ENCODE measurements at regions not wholly inside any gene's neighbourhood (a gene's known extent, or its start where the extent isn't known, plus 50 kb on each side); places are given as distances from the start of the nearest gene placed in this dataset.

DNA sequence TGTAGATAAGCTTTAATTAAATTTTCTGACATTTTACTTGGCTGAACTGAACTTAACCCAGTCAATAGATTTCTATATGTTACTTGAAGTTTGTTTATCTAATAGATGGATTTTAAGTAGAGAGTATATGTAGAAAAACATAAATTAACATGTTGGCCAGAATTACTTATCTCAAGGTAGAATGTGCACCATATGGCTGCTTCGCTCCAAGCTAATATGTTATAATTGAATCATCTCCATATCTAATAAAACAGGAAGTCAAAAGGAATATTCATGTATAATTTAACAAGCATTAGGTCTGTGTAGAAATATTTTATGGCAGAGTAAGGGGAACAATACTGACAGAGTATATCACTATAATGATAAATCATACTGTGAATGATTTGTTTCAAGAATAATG is 650.7 kb upstream of the ALCAM start:
- ATAC-seq (no peak), DNase-seq (no peak)
- Histone ChIP-seq H3K4me3 (ENCODE audit: low read length) (no peak overlapping the region), H3K4me1 (ENCODE audit: control insufficient read depth, insufficient read depth, low read length) (no peaks in the 10 kb centered on the region), H3K27ac (ENCODE audit: low read length) (no peak overlapping the region), H3K27me3 (ENCODE audit: control insufficient read depth, insufficient read depth, low read length) (no peaks in the 10 kb centered on the region), H3K9me3 (ENCODE audit: control insufficient read depth, insufficient read depth, low read length) (no peaks in the 10 kb centered on the region), H3K36me3 (ENCODE audit: control insufficient read depth, insufficient read depth, low read length) (no peaks in the 10 kb centered on the region)
- no peaks in the 10 kb centered on the region for H3K36me3 Mint-ChIP-seq
- H3K27me3 Mint-ChIP-seq (ENCODE audit: low read depth in 2 of 2) = no peaks in the 10 kb centered on the region
- no peaks in the 10 kb centered on the region for H3K4me1 Mint-ChIP-seq
- intact Hi-C loops (cut with micrococcal nuclease) = no loop called here
- H3K9me3 Mint-ChIP-seq = peaks cover 10% of the 10 kb centered on the region in 2 donors
- no peak overlapping the region for H3K4me3 Mint-ChIP-seq
- no CpG with 5 or more reads among the region's 1 CpG for WGBS (ENCODE audit: insufficient coverage)
- H3K27ac Mint-ChIP-seq = no peak overlapping the region
- TF ChIP-seq, protein P1, sequence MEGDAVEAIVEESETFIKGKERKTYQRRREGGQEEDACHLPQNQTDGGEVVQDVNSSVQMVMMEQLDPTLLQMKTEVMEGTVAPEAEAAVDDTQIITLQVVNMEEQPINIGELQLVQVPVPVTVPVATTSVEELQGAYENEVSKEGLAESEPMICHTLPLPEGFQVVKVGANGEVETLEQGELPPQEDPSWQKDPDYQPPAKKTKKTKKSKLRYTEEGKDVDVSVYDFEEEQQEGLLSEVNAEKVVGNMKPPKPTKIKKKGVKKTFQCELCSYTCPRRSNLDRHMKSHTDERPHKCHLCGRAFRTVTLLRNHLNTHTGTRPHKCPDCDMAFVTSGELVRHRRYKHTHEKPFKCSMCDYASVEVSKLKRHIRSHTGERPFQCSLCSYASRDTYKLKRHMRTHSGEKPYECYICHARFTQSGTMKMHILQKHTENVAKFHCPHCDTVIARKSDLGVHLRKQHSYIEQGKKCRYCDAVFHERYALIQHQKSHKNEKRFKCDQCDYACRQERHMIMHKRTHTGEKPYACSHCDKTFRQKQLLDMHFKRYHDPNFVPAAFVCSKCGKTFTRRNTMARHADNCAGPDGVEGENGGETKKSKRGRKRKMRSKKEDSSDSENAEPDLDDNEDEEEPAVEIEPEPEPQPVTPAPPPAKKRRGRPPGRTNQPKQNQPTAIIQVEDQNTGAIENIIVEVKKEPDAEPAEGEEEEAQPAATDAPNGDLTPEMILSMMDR (IDR thresholded peaks at IDR 0.05) = no peak

DNA sequence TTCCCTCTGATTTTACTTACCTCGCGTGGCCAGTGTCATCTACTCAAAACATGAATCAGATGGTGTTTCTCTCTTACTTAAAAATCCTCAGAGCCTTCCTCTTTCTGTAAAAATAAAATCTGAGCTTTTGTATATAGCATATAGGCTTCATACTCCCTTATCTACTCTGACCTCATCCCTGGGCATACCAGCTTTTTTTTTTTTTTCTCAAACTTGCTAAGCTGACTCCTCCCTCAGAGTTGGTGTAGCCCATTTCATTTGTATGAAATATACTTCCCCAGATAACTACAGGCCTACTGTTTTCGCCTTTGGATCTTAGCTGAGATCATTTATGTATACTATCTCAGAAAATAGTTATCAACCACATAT is 648.9 kb upstream of the ALCAM start:
- Mint-ChIP-seq H3K27me3 (ENCODE audit: low read depth in 2 of 2) (no peaks in the 10 kb centered on the region), H3K27ac (no peak overlapping the region), H3K4me3 (no peak overlapping the region), H3K9me3 (peaks cover 8 to 16% of the 10 kb centered on the region in 2 donors), H3K36me3 (no peaks in the 10 kb centered on the region), H3K4me1 (no peaks in the 10 kb centered on the region)
- 61% methylated on average over 3 of the region's 3 CpGs for WGBS (ENCODE audit: insufficient coverage)
- H3K4me3 ChIP-seq (ENCODE audit: low read length) = no peak overlapping the region
- H3K27ac ChIP-seq (ENCODE audit: low read length) = peak overlapping the region; percentile 48
- intact Hi-C loops (cut with micrococcal nuclease) = no loop called here
- ATAC-seq (no peak), DNase-seq (no peak)
- no peaks in the 10 kb centered on the region for H3K9me3 ChIP-seq (ENCODE audit: control insufficient read depth, insufficient read depth, low read length)
- TF ChIP-seq, protein P1 (IDR thresholded peaks at IDR 0.05) = no peak
- no peaks in the 10 kb centered on the region for H3K36me3 ChIP-seq (ENCODE audit: control insufficient read depth, insufficient read depth, low read length)
- H3K27me3 ChIP-seq (ENCODE audit: control insufficient read depth, insufficient read depth, low read length) = no peaks in the 10 kb centered on the region
- no peaks in the 10 kb centered on the region for H3K4me1 ChIP-seq (ENCODE audit: control insufficient read depth, insufficient read depth, low read length)

DNA sequence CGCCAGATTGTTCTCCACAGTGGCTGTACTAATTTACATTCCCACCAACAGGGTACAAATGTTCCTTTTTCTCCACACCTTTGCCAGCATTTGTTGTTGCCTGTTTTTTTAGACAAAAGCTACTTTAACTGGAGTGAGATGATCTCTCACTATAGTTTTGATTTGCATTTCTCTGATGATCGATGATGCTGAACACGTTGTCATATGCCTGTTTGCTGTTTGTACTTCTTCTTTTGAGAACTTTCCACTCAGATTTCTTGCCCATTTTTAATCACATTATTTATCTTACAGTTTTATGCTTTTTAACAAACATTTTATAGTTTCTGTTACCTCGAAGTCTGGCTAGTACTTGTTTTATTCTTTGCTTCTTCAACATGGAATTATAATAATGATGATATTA is 643.7 kb upstream of the ALCAM start:
- Mint-ChIP-seq H3K27ac (no peak overlapping the region), H3K36me3 (no peaks in the 10 kb centered on the region), H3K4me3 (no peak overlapping the region), H3K27me3 (ENCODE audit: low read depth in 2 of 2) (no peaks in the 10 kb centered on the region), H3K9me3 (peaks cover 1 to 8% of the 10 kb centered on the region in 2 donors), H3K4me1 (no peaks in the 10 kb centered on the region)
- Histone ChIP-seq H3K4me1 (ENCODE audit: control insufficient read depth, insufficient read depth, low read length) (no peaks in the 10 kb centered on the region), H3K36me3 (ENCODE audit: control insufficient read depth, insufficient read depth, low read length) (no peaks in the 10 kb centered on the region), H3K9me3 (ENCODE audit: control insufficient read depth, insufficient read depth, low read length) (no peaks in the 10 kb centered on the region), H3K4me3 (ENCODE audit: low read length) (no peak overlapping the region), H3K27ac (ENCODE audit: low read length) (no peak overlapping the region), H3K27me3 (ENCODE audit: control insufficient read depth, insufficient read depth, low read length) (no peaks in the 10 kb centered on the region)
- DNase-seq = no peak
- TF ChIP-seq, protein P1 (IDR thresholded peaks at IDR 0.05) = no peak
- ATAC-seq = no peak
- intact Hi-C loops (cut with micrococcal nuclease) = no loop called here
- WGBS (ENCODE audit: insufficient coverage) = 78% methylated on average over 2 of the region's 4 CpGs

DNA sequence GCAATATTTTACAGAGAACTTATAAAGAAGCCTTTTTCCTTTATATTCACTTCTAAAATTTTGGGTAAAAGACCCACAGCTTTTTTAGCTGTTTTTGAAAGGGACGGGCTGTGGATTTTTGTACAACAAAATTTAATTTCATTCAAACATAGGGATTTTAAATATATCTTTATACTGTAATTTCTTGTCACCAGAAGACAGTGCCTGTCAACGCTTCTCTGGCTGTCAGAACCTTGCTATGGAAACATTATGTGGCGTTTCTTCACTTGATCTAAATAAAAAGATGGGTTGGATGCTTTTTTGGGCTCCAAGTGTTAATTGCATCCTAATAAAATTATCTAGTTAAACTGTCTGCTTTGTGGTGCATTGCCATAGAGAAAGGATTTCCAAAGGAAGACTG is 635.6 kb upstream of the ALCAM start:
- no peaks in the 10 kb centered on the region for H3K4me1 ChIP-seq (ENCODE audit: control insufficient read depth, insufficient read depth, low read length)
- intact Hi-C loops (cut with micrococcal nuclease) = no loop called here
- TF ChIP-seq, protein P1 (IDR thresholded peaks at IDR 0.05) = no peak
- H3K27me3 Mint-ChIP-seq (ENCODE audit: low read depth in 2 of 2) = no peaks in the 10 kb centered on the region
- WGBS (ENCODE audit: insufficient coverage) = 86% methylated on average over 2 of the region's 3 CpGs
- DNase-seq (no peak), ATAC-seq (no peak)
- H3K36me3 ChIP-seq (ENCODE audit: control insufficient read depth, insufficient read depth, low read length) = no peaks in the 10 kb centered on the region
- H3K9me3 Mint-ChIP-seq = peaks cover 2 to 8% of the 10 kb centered on the region in 2 donors
- no peak overlapping the region for H3K27ac Mint-ChIP-seq
- H3K4me1 Mint-ChIP-seq = no peaks in the 10 kb centered on the region
- no peak overlapping the region for H3K4me3 ChIP-seq (ENCODE audit: low read length)
- no peak overlapping the region for H3K4me3 Mint-ChIP-seq
- H3K9me3 ChIP-seq (ENCODE audit: control insufficient read depth, insufficient read depth, low read length) = no peaks in the 10 kb centered on the region
- H3K36me3 Mint-ChIP-seq = no peaks in the 10 kb centered on the region
- H3K27me3 ChIP-seq (ENCODE audit: control insufficient read depth, insufficient read depth, low read length) = no peaks in the 10 kb centered on the region
- no peak overlapping the region for H3K27ac ChIP-seq (ENCODE audit: low read length)
